GM23338 (cell line): ENCODE measurements at regions not wholly inside any gene's neighbourhood (a gene's known extent, or its start where the extent isn't known, plus 50 kb on each side); places are given as distances from the start of the nearest gene placed in this dataset.

ENCODE experiments used
- POLR2AphosphoS5 ChIP-seq: IDR thresholded peaks from 2 replicates; pipeline ENCODE4 v1.6.1; 2016; ENCODE audit warnings: antibody characterized with exemption, low read depth
- TF ChIP-seq, protein P1 (sequence below), 2 experiments: fragments of 200-600 bp in 1 of 2; sonication (generic) in 1 of 2; conservative IDR thresholded peaks; 2 replicates each; pipeline versions ENCODE4 v1.5.1 to v1.6.1; 2016 to 2017; ENCODE audit warnings: antibody characterized with exemption in 2 of 2, low read depth in 2 of 2, mild to moderate bottlenecking in 2 of 2, moderate library complexity in 1 of 2

DNA sequence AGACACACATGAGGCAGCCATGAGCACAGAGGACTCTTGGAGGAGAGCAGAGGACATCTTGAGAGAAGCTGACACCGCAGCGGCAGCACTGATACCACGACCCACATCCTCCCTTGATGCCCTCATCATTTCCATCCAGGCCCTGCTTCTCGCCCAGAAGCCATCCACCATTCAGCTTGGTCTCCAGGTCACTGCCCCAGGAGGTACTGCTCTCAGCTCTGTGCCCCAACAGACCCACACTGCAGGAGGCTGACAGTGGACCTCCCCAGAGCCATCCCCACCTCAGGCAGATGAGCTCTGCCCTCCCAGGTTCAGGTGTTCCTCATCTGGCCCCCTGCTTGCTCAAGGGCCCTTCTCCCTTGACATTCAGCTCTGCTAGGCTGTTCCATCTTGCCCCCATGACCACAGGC is 74.9 kb downstream of the ACKR3 start:
- TF ChIP-seq POLR2AphosphoS5 = no peak
- TF ChIP-seq, protein P1, sequence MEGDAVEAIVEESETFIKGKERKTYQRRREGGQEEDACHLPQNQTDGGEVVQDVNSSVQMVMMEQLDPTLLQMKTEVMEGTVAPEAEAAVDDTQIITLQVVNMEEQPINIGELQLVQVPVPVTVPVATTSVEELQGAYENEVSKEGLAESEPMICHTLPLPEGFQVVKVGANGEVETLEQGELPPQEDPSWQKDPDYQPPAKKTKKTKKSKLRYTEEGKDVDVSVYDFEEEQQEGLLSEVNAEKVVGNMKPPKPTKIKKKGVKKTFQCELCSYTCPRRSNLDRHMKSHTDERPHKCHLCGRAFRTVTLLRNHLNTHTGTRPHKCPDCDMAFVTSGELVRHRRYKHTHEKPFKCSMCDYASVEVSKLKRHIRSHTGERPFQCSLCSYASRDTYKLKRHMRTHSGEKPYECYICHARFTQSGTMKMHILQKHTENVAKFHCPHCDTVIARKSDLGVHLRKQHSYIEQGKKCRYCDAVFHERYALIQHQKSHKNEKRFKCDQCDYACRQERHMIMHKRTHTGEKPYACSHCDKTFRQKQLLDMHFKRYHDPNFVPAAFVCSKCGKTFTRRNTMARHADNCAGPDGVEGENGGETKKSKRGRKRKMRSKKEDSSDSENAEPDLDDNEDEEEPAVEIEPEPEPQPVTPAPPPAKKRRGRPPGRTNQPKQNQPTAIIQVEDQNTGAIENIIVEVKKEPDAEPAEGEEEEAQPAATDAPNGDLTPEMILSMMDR (conservative IDR thresholded peaks at IDR 0.05; ENCODE audit: low read depth in 2 of 2) = no peak
